ENCODE measurements at regions not wholly inside any gene's neighbourhood (a gene's known extent, or its start where the extent isn't known, plus 50 kb on each side); places are given as distances from the start of the nearest gene placed in this dataset.
"Not testable (repeated sequence)": the region's sequence is repeated elsewhere in the genome, so short reads cannot be mapped to it uniquely, and the experiment has no call there.

DNA sequence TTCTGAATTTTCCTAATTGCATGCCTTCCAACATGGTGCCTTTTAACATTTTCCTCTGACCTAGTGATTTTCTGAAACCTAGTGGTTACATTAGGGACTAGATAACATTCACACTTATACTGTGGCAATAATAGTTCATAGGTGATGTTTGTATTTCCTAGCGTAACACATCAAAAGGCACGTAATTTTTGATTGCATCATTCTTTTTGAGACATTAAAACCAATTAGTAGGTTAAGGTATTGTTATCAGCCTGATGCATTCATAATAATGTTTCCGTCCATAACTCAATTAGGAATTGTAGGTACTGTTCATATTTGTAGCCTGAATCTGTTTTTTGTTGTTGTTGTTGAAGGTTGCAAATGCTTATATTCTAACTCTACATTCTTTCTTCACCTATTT, 192.4 kb downstream of the ANXA1 start:
- no peak for DNase-seq (ENCODE audit: low read depth)

DNA sequence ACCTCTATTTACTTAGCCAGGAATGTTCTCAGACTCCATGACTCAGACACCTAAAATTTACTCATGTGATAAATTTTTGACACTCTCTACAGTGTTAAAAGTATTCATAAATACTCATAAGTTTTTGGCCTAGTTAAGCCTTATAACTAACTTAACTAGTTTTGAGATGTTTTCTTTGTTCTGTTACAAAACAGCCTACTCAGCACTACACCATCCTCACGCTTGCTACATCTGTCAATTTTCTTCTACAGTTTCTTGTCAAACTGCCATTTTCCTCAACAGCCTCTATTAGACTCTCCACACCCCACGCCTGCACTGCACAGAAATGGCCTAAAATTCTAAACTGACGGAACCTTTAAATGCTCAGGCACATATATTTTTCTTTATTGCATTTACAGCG, 195.5 kb downstream of the ANXA1 start:
- no peak for DNase-seq (ENCODE audit: low read depth)

DNA sequence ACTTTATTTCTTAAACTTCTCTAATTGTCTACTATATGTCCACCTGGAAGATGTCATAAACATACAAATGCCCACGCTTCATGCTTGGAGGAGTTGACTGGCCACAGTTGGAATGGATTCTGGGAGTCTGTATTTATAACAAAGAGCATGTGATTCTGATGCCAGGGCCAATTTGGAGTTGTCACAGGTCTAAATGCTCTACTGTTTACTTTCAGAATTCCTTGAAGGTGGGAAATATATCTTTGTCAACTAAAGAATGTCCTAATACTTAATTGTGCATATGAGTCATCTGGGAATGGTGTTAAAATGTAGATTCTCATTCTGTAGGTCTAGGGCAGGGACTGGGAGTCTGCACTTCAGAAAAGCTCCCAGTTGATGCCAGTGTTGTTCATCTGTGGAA, 196.1 kb downstream of the ANXA1 start:
- DNase-seq (ENCODE audit: low read depth) = no peak

DNA sequence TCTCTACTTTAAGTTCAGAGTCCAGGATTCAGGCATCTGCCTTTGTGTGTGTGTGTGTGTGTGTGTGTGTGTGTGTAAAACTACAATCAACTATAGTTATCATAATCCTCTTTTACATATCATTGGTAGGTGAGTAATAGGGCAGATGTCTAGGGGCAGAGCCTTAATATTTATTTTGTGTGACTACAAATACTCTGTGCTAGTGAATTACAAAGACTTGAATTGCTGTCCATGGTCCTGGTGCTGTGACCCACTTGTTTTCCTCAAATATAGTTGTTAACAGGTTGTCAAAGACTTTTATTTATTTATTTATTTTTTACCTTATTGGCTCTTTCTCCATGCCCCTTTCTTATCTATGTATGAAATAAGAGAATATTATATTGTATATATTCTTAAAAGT, 196.8 kb downstream of the ANXA1 start:
- no peak for DNase-seq (ENCODE audit: low read depth)

GRCh38 chr9:73349476-73349875, 197.8 kb downstream of the ANXA1 start:
- no peak for DNase-seq (ENCODE audit: low read depth)

DNA sequence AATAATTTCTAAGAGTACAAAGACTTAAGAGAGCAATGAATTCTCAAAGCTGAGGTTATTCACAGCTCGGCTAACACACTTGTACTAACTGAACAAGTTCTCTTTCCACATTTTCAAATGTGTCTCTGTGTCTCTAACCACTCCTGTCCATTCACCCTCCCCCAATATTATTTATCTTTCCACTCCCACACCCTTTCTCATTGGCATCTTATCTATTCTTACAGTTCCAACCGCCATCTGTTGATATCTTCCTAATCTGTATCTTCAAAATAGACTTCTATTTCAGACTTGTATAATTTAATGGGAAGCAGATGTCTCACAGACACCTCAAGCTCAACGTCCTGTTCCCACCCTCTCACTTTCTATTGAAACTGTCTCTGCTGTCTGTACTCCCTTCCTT, 205.9 kb downstream of the ANXA1 start:
- no peak for DNase-seq (ENCODE audit: low read depth)

GRCh38 chr9:73370053-73370452, 218.4 kb downstream of the ANXA1 start:
- no peak for DNase-seq (ENCODE audit: low read depth)

- no peak for DNase-seq (ENCODE audit: low read depth)
Observed at GRCh38 chr9:73371801-73372200, 220.1 kb downstream of the ANXA1 start.

DNA sequence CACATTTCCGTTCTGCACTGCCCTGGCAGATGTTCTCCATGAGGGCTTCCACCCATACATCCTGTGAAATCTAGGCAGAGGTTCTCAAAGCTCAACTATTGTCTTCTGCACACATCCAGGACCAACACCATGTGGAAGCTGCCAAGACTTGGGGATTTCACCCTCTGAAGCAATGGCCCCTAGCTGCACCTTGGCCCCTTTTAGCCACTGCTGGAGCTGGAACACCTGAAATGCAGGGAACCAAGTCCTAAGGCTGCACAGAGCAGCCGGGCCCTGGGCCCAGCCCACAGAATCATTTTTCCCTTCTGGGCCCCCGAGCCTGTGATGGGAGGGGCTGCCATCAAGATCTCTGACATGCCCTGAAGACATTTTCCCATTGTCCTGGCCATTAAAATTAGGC, 228.7 kb downstream of the ANXA1 start:
- no peak for DNase-seq (ENCODE audit: low read depth)

- no peak for DNase-seq (ENCODE audit: low read depth)
Observed at GRCh38 chr9:73402081-73403028, 250.7 kb downstream of the ANXA1 start.

GRCh38 chr9:73411494-73411893, 259.8 kb downstream of the ANXA1 start:
- no peak for DNase-seq (ENCODE audit: low read depth)

GRCh38 chr9:73412874-73413273, 261.2 kb downstream of the ANXA1 start:
- DNase-seq (ENCODE audit: low read depth) = no peak

DNA sequence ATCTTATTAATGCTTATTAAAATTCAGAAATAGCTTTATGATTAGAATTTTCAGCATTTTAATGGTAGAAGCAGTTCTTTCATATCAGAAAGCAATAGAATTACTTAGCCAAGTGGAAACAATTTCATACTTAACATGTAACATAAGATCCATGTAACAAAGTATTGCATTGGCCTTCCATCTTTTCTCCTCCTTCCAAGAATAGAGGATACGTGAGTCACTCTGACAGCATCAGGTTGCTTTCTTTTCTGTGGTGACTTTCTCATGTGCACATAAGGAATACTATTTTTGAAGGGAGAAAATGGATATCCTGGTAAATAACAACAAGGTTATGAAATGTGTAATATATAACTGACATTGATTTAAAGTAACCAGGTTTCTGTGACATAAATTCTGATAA, 272.2 kb downstream of the ANXA1 start:
- DNase-seq (ENCODE audit: low read depth) = no peak

GRCh38 chr9:73426269-73426668, 274.6 kb downstream of the ANXA1 start:
- no peak for DNase-seq (ENCODE audit: low read depth)

DNA sequence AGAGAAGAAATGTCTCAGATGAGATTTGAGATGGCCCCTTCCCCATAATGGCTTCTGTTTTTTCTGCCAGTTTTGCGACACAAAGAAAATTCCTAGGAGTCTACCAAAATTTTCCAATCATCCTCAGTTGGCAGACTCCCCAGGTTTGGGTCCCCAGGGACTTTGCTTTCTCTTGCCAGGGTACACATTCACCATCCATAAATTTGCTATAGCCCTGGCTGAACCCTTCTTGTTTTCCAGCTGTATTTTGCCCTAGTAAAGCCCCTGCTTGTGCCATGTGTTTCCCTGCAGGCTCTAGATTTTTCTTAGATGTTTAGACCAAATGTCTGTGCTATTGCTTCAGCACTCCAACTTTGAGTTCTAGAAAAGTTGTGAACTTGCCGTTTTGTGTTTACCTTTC, 283.2 kb downstream of the ANXA1 start:
- no peak for DNase-seq (ENCODE audit: low read depth)

DNA sequence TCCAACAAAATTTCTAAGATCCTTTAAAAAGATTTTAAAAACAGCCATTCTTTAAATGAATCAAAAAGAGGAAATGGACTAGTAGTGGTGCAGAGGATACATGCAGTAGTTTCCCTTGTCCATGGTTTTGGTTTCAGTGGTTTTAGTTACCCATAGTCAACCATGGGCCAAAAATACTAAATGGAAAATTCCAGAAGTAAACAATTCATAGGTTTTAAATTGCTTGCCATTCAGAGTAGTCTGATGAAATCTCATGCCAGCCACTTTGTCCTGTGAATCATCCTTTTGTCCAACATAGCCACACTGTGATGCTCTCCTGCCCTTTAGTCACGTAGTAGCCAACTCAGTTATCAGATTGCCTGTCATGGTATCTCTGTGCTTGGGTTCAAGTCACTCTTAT, 286.1 kb downstream of the ANXA1 start:
- no peak for DNase-seq (ENCODE audit: low read depth)

GRCh38 chr9:73439839-73440238, 288.2 kb downstream of the ANXA1 start:
- DNase-seq (ENCODE audit: low read depth) = not testable (repeated sequence)

DNA sequence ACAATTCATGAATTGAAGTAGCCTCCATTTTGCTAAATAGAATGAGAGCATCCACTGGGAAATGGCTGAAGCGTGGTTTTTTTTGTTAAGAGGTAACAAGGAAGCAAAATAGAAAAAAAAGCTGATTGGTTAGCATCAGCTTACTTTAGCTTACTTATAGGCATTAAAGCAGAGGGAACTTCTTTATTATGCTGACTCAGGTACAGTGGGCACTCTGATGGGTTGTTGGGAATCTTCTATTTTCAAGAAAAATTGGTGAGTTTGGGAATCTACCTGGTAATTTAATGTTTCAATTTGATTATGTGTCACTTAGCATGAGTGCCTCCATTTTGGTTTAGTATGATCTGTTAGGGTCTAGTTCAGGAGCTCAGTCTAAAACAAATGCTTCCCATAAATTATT, 289.6 kb downstream of the ANXA1 start:
- no peak for DNase-seq (ENCODE audit: low read depth)

GRCh38 chr9:73441890-73442818, 290.5 kb downstream of the ANXA1 start:
- DNase-seq (ENCODE audit: low read depth) = no peak

GRCh38 chr9:73444821-73445220, 293.2 kb downstream of the ANXA1 start:
- DNase-seq (ENCODE audit: low read depth) = no peak

DNA sequence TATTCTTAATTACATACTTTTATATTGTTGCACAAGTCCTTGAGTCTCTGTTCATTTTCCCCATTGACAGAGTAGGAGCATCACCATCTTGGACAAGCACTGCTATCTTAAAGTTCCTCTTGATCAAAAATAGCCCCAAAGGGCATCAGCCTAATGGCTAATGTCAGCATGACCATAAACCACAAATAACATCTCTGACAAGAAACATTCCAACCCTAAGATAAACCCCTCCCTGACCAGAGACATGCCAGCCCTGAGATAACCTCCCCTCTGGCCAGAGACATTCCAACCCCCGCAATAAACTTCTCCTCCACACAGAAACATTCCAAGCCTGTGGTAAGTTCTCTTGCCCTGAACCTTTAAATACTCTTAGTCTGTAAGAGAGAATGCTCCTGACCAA, 293.7 kb downstream of the ANXA1 start:
- not testable (repeated sequence) for DNase-seq (ENCODE audit: low read depth)

DNA sequence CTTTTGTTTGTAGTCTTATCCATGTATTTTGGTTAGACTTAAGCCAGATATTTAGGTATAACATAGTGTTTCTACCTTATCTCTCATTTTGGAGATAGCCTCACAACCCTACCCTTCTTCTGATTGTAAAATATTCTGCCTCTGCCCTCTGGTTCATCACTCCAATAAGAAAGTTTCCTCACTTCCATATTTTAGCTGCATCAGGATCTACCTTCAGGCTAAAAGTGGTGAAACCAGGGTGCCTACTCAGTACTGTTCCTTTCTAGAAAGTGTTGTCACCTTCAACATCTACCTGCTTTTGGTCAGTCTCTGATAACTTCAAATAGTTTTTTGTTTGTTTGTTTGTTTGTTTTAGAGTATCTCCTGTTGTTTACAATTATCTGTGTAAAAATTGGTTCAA, 294.6 kb downstream of the ANXA1 start:
- DNase-seq (ENCODE audit: low read depth) = no peak

DNA sequence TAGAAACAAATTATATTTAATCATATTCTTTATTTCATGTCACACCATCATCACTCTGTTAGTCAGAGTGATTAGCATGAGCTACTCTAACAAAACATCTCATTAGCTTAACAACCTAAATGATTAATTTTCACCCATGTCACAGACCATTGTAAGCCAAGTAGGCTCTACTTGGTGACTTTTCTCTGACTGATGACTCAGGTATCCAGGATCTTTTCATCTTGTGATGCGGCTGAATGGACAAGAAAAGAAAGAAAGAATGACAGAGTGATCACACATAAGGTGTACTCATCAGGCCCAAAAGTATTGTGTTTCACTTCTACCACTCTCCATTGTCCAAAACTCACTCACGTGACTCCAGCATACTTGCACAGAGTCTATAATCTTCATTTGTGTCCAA, 299.3 kb downstream of the ANXA1 start:
- DNase-seq (ENCODE audit: low read depth) = no peak
